Breast epithelium (tissue), 3 donors: ENCODE measurements at regions not wholly inside any gene's neighbourhood (a gene's known extent, or its start where the extent isn't known, plus 50 kb on each side); places are given as distances from the start of the nearest gene placed in this dataset.

Experiments used
- CTCF ChIP-seq, 3 donors: fragments of 450-650 bp; IDR thresholded peaks; one replicate each; pipeline ENCODE4 v1.5.1; 2016 to 2017; ENCODE audit warnings: antibody characterized with exemption in 3 of 3, mild to moderate bottlenecking in 3 of 3, moderate library complexity in 3 of 3
- POLR2A ChIP-seq: fragments of 450-650 bp; IDR thresholded peaks from one replicate; pipeline ENCODE4 v1.6.1; 2016; ENCODE audit warnings: antibody characterized with exemption, mild to moderate bottlenecking, moderate library complexity
- POLR2AphosphoS5 ChIP-seq, 3 donors: sonication (generic); formaldehyde crosslinking; IDR thresholded peaks; one replicate each; pipeline ENCODE4 v1.6.1; 2017; ENCODE audit warnings: antibody characterized with exemption in 3 of 3

- TF ChIP-seq CTCF (IDR thresholded peaks at IDR 0.05) = no peak
- no peak for TF ChIP-seq POLR2A
- TF ChIP-seq POLR2AphosphoS5 (IDR thresholded peaks at IDR 0.05) = no peak
Measured at GRCh38 chr4:174131901-174132300, 151.6 kb downstream of the FBXO8 start.
